GM21723 (cell line): ENCODE measurements at regions not wholly inside any gene's neighbourhood (a gene's known extent, or its start where the extent isn't known, plus 50 kb on each side); places are given as distances from the start of the nearest gene placed in this dataset.
"Not testable (repeated sequence)": the region's sequence is repeated elsewhere in the genome, so short reads cannot be mapped to it uniquely, and the experiment has no call there.

ENCODE experiments used
- ATAC-seq: cut with Tn5 transposase; IDR thresholded peaks from one replicate; pipeline ENCODE4 v1.9.1; 2021; ENCODE audit warnings: mild to moderate bottlenecking, moderate library complexity; ENCODE audit not compliant: unreplicated experiment

DNA sequence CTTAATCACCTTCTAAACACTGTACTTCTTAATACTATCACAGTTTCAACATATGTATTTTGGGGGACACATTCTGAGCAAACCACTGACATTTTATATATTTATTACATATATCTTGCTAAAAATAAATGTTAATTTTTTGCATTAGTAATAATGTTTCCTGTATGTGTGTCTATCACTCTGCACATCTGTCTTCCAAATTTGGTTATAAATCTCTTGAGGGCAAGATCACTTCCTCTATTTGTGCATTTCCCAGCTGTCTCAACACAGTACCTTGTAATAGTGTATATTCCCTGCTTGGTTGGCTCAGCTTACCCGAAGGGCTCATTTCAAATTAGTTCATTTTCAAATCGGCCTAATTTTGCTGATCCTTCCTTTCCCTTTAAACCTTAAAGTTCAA is 617.1 kb upstream of the GYPC start:
- ATAC-seq: no peak

DNA sequence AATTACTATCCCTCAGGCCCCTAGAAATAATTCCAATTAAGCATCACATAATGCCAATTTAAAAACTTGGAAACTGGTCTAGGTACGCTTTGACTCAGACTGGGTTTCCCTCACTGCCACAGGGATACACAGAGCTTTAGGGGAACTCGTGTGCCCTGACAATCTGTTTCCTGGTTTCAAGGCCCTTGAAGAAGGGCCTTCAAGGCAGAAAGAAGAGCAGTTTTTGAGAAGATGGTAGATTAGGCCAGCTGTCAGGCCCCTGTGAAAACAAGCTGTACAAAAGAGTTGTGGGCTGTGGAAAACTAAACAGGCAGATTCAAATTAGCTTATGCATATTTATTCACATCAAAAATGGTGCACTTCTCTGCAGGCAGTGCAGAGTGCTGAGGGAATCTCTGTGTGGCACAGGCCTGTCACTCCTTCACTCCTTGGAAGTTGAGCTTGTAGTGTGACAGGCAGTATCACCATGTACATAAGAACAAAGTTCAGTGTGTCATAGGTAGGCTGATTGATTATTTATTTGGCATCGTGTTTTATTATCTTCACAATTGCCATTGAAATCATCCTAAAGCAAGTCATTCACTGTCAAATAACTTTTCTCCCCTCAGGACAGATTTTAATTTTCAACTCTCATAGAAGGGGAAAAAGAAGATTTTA is 614.4 kb upstream of the GYPC start:
- no peak for ATAC-seq

DNA sequence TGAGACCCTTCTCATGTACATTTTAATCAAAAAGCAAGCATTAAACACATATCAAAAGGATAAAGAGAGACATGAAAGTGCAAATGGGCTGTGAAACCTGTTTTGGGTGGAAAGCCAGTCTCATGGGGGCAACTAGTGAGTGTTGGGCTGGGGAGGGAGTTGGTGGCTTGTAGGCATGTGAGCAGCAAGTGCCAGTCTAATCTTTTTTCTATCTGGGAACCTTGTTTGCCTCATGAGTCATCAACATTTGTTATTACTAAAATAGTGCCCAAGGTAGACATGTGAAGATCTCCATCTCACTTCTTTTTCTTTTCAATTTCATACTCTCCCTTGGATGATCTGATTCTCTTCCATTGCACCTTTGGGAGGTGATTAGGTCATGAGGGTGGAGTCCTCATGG is 613.9 kb upstream of the GYPC start:
- no peak for ATAC-seq

DNA sequence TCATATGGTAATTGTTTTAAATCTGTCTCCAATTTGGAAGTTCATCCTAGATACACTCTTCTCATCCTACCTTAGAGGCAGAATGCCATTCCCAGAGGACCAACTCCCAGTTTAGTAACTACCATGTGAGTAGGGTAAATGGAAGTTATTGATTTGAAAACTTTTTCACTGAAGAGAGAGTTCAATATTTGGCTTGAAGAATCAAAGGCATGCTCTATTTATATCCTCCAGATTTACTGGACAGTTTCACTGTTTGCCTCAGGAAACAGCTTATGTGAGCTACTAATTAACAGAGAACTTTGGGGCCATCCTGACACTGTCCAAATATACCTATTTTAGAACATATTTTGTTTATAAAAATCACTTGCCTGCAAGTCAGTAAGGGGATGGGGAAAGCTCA is 607.2 kb upstream of the GYPC start:
- no peak for ATAC-seq

DNA sequence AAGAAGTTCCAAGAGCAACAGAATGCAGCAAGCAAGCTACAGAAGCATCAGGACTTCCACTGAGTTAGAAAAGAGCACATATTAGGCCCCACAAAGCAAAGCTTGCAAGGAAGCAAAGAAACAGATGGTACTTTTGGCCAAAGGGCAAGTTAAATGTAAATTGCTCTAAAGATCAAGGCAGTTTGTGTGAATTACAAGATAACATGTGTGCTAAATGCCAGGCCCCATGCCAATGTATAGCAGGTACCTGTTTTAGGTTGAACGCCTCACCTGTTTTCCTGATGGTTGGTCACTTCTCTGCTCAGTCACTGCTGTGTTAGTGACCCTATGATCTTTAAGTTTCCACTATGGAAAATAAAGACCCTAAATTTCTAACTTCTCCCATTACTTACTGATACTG is 606.5 kb upstream of the GYPC start:
- ATAC-seq: no peak

DNA sequence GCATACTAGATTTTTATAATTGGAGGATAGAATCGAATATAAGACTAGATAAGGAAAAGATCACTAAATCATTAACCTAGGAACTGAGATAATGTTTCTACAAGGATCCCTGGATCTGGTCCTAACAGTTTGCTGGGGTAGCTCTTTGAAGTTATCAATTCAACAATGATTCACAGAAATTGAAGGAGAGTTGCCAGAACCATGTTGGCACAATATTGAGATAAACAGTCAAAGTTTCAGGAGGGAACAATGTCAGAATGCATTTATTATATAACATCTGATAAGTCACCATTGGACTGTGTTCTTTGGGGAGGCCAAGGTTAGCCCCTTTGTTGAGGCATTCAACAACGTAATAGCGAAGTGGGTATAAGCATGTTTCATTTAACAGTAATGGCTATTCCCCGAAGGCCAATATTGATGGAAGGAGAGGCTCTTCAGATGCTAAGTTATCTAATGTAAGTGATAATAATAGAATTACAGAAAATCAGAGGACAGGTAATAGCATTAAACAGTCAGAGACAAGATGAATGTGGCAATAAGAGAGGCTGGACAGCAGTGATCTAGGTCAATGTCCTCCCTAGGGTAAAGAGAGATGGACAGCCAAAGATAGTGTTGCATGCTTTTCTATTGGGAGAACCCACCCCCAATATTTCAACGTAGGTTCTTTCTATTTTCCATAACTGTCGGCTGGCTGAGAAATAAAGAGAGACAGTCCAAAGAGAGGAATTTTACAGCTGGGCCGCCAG is 604.8 kb upstream of the GYPC start:
- ATAC-seq: no peak

DNA sequence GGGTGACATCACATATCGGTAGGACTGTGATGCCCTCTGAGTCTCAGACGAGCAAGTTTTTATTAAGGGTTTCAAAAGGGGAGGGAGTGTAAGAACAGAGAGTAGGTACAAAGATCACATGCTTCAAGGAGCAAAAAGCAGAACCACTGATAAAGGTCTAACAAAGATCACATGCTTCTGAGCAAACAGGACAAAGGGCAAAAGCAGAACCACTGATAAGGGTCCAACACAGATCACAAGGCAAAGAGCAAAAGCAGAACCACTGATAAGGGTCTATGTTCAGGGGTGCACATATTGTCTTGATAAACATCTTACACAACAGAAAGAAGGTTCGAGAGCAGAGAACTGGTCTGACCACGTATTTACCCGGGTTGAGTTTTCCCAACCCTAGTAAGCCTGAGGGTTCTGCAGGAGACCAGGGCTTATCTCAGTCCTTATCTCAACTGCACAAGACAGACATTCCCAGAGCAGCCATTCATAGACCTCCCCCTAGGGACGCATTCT is 604.2 kb upstream of the GYPC start:
- ATAC-seq: not testable (repeated sequence)

DNA sequence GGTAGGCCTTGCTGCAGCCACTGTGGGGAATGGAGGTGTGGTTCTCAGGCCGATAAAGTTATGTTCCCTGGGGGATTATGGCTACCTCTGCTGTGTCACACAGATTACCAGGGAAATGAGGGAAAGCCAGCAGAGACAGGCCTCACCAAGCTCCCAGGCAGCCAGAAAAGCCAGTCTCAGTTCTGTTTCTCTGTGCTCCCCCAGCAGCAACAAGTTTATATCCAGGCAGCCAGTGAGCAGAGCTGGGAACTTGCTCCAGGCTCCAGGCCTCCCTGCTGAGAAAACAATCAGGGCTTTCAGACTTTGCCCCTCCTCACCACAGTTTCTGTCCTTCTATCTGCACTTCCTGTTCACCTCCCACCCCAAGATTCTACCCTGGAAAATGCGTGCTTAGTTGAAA is 596.6 kb upstream of the GYPC start:
- no peak for ATAC-seq

DNA sequence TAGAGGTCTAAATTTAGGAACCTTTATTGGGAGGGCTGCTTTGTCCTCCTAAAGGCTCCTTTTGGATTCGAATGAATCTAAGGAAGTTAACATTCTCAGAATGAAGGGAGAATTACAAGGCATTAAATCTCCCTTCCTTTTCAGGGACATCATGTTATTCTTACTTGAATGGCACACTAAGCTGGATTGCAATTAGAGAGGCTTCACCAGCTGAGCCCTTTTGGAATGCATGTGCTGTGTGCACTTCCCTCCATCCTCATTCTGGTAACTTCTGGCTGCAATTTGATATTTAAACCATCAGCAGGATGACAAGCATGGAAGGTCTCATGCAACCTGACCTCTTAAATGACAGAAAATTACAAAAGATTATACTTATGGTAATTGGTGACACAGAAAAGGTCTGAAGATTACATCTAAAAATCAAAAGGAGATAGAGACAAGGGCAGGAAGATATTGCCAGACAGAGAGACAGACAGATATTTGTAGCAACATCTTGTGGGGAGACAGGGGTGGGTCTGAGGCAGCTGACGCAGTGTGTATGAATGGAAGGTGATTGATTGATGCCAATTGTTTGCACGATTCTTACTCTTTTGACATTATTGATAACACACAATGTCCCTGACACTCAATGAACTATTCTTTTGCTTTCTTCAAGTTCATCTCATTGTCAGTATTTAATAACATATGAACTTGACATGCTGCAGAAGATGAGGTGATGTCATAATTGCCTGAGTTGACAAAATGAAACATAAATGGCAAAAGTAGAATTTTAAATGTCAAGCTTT is 570.8 kb upstream of the GYPC start:
- ATAC-seq: no peak

DNA sequence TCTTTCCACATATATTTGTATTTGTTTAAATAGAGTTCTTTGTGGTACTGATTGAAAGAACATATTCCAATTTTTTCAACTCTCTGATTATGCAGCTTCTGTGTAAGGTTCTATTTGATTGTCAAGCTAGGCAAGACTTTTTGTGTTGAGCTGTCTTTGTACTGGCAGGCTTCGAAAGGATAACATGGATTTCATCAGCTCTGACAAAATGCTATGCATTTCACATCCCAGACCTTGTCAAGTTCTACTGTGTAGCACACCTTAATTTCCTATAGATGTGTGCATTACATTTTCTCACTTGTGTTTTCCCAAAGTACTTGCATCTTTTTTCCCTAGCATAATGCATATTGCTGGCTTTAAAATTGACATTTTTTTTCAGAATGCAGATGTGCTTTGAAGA is 555.0 kb upstream of the GYPC start:
- no peak for ATAC-seq

DNA sequence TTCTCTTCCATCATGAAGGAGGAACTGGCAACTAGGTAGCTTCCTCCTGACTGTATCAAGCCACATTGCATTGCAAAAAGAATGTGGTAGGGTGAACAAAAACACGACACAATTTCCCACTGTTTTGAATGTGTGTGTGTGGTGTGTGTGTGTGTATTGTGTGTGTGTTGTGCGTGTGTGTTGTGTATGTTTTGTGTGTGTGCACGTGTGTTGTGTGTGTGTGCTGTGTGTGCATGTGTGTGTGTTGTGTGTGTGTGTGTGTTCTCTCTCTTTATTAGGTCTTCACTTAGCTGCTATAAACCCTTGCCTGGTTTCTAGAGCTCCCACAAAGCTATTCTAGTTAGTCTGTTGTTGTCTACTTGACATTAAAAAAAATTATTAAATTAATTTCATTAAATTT is 550.0 kb upstream of the GYPC start:
- no peak for ATAC-seq

DNA sequence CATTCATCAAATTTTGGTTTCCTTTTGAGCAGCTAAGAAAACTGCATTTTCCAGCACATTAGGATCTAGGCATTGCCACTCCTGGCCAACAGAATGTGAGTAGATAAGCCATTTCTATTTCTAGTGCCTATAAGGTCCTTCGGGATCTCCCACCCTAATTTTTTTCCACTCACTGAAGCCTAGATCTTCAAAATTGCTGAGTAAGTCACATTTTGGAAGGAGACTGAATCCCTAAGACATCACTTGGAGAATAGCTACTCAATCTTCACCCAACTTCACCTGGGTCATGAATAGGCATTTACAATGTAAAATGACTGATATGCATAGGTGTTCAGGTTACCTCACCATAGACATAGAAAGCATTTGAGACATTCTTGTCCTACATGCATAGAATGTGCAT is 548.1 kb upstream of the GYPC start:
- ATAC-seq: no peak

DNA sequence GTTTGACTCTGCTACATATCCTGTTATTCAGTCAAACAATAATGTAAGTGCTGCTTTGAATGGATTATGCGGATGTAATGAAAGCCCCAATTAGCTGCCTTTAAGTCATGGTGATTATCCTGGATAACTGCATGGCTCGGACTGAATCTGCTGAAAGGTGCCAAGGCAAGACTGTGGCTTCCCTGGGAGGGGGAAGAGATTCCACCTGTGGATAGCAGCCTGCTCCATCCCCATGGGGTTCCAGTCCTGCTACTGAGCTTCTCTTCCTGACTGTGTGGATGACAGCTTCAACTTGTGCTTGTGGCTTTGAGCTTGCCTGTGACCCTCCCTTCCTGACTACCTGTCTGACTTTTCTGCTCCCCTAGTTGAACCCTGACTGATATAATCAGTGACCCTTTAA is 540.0 kb upstream of the GYPC start:
- no peak for ATAC-seq

DNA sequence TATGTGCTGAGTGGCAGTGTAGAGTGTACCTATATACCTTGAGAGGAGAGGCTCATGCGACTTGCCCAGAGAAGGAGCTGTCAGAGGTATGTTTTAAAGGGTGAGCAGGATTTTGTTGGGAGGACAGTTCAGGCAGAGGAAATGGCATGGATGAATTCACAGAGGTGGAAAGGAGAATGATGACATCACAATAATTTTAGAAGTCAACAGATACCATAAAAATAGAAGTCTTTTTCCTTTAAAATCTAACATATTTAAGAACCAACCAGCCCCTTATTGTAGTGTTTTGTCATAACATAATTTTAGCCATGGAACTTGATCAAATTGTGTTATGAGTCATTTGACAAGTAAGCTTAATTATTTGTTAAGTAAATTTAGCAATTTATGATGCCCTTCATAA is 538.1 kb upstream of the GYPC start:
- no peak for ATAC-seq

DNA sequence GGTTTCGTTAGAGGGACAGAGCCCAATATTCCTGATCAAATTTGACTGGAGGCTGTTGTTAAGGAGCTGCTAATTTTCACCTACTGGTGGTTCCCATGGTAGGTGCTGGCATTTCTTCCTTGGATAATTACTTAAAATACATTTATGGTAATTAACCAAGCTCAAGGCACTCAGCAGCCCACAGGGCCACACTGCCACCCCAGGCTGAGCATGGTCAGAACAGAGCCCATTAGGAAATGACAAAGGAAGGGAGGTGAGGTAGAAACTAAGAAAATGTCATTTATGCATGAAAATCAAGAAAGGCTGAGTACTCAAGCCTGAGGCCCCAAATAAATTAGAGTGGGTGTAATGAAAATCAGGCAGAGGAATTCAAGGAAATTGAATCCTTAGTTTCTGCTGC is 510.2 kb upstream of the GYPC start:
- no peak for ATAC-seq

DNA sequence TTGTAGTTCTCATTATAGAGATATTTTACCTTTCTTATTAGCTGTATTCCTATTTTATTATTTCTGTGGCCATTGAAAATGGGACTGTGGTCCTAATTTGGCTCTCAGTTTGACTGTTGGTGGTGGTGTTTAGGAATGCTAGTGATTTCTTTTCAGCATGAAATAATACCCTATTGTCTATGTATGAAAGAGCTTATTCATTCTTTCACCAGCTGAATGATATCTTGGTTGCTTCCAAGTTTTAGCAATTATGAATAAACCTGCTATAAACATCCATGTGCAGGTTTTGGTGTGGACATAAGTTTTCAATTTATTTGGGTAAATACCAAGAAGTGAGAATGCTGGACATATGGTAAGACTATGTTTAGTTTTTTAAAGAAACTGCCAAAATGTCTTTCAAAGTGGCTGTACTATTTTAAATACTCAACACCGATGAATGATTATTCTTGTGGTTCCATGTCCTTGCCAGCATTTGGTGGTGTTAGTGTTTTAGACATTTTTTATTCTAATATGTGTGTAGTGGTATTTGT is 501.6 kb upstream of the GYPC start:
- no peak for ATAC-seq

DNA sequence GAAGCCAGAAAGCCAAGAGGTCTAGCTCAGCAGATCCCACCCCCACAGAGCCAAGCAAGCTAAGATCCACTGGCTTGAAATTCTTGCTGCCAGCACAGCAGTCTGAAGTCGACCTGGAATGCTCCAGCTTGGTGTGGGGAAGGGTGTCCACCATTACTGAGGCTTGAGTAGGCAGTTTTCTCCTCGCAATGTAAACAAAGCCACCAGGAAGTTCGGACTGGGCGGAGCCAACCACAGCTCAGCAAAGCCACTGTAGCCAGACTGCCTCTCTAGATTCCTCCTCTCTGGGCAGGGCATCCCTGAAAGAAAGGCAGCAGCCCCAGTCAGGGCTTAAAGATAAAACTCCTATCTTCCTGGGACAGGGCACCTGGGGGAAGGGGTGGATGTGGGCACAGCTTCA is 495.0 kb upstream of the GYPC start:
- not testable (repeated sequence) for ATAC-seq

DNA sequence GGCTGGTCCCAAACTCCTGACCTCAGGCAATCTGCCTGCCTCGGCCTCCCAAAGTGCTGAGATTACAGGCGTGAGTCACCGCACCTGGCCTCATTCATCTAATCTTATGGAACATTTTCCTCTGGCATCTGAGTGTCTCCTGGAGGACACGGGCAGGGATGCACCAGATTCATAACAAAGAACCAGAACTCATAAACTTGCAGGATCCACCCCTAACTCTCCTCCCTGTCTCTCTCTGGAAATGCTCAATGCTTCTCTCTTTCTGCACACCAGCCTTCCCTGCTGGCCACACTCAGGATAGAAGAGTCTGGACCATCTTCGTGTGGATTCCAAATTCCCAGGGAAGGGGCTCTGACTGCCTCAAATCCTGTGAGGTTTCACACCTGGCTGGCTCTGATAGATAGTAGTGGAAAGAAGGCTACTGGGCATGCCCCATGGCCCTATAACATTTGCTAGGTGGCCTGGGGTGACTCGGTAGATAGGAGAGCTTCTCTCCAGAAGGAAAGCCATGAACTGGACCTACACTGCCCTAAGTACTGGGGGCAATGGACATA is 483.2 kb upstream of the GYPC start:
- no peak for ATAC-seq

DNA sequence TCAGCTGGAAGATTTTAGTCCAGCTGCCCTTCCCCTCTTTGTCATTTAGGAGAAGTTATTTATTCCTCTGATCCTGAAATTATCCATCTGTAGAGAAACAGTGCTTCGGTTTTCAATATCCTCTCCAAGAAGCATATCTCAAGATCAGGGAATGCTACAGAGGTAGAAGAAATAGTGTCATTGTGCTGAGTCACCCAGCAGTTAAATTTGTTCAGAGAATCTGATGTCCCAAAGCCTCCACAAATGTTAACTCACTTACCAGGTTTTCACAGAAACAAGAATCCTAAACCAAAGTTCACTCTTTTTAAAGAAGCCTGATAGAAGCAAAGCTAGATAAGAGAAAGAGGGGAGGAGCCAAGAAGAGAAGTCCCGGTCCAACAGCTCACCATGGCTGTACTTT is 480.7 kb upstream of the GYPC start:
- no peak for ATAC-seq

DNA sequence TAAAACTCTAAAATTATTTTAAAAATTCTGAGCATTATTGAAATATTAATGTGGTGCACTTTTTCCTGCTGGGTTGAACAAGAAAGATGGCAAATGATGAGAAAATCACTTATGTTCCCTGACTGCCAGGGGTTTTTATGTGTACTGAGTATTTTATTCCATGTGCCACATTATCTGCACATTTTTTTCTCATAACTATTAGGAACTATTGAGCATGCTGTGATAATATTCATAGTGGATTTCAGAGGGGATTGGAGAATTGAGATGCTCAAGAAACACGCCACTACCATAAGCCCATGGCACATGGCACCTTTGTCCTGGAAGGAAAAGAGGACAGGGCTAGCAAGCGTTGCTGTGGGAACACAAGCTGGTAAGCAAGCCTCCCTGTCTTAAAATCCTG is 478.5 kb upstream of the GYPC start:
- ATAC-seq: no peak

DNA sequence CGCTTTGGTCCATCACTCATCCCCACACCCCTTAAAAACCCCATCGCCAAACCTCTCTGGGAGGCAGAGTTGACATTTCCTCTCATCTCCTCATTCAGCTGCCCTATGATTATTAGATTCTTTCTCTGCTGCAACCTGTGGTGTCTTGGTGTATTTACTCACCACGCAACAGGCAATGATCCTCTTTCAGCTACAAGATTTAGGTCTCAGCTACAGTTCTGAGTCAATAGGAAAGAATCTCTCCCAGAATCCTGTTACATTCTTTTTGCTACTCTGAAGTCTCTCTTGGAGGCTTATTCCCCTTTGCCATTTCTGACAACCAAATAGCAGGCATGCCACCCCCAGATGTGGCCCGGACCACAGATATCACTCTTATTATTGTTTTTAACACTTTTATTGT is 468.3 kb upstream of the GYPC start:
- ATAC-seq: no peak
